EL (cell line): ENCODE measurements at regions not wholly inside any gene's neighbourhood (a gene's known extent, or its start where the extent isn't known, plus 50 kb on each side); places are given as distances from the start of the nearest gene placed in this dataset.

Experiments used
- DNase-seq: peaks from one replicate; pipeline ENCODE4 v3.0.0-alpha.2; 2016

GRCh38 chr12:118706437-118706836, 274.9 kb upstream of the SRRM4 start:
- no peak for DNase-seq

DNA sequence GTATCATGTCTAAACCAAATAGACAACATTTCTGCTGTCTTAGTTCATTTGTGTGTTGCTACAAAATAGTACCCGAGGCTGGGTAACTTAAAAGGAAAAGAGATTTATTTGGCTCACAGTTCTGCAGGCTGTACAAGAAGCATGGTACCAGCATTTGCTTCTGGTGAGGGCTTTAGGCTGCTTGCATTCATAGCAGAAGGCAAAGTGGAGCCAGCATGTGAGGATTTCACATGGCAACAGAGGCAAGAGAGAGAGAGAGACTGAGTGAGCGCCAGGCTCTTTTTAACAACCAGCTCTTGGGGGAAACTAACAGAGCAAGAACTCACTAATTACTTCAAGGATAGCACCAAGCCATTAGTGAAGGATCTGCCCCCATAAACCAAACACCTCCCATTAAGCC, 271.4 kb upstream of the SRRM4 start:
- no peak for DNase-seq

DNA sequence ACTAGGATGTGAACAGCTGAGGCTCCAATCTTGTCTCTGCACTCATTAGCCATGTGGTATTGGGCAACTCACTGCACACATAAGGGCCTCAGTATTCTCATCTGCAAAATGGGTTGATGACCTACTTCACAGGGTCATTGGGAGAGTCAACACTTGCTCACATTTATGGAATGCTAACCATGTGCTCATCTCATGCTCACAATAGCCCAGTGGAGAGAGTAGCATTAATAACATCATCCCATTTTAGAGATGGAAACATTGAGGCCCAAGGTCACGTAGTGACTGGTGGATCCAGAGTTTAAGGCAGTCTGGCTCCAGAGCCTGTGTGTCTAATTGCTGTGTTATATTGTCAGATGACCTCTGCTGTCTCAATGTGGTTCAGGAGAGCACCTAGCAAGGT, 270.2 kb upstream of the SRRM4 start:
- no peak for DNase-seq

GRCh38 chr12:118714051-118714460, 267.3 kb upstream of the SRRM4 start:
- DNase-seq, result peak; percentile 3

GRCh38 chr12:118714500-118714899, 266.8 kb upstream of the SRRM4 start:
- DNase-seq, result no peak

- DNase-seq, result no peak
These were observed 265.7 kb upstream of the SRRM4 start for GRCh38 chr12:118715647-118716046.

DNA sequence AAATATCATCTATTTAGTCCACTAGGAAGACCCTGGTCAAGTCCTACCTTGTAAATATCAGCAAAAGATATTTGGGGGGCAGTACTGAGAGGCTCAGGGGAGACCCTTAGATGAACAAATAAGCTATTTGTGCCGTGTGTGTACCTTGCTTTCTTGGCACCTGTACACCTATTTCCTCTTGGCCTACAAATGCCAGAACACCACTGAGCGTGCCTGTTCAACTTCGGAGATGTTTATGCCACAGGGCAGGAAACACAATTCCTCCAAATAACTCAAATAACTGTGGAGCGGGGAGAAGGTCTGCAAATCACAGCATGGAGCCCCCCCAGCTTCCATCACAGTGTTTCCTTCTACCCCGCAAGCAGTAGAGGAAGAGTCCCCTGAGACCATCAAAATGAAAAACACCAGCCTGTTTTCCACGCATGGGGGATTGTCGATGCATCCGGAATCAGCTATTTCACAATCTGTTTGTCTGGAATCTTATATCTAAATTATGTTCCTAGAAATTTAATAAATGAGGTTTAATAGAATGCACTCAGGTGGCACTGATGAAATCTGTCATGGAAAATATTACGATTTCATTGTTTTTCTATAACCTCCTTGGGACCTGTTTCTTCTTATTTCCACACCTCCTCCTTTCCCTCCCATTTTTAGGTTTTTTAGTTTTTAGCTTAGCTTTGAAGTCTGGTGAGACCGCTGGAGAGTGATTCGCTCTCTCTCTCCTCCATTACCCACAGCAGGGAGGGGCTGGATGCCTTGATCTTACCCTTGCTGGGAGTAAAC, 254.0 kb upstream of the SRRM4 start:
- DNase-seq, result no peak

GRCh38 chr12:118727979-118728366, 253.4 kb upstream of the SRRM4 start:
- DNase-seq, result no peak

DNA sequence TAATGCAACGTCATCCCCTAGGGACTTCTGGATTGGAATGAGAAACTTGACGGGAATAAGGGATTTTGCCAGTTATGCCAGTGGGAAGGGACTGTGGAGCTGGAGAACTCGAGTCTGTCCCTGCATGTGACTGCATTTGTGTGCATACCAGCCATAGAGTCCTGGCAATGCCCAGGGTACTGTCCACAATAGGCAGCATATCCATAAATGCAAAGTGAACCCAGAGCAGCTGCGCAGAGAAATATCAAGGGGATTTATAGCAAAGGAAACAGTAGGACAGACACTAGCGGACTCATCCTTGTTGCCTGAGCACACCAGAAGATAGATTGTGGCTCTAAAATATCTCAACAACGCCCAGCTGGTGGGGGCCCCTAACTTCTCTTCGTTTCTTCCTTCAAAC, 247.1 kb upstream of the SRRM4 start:
- no peak for DNase-seq

DNA sequence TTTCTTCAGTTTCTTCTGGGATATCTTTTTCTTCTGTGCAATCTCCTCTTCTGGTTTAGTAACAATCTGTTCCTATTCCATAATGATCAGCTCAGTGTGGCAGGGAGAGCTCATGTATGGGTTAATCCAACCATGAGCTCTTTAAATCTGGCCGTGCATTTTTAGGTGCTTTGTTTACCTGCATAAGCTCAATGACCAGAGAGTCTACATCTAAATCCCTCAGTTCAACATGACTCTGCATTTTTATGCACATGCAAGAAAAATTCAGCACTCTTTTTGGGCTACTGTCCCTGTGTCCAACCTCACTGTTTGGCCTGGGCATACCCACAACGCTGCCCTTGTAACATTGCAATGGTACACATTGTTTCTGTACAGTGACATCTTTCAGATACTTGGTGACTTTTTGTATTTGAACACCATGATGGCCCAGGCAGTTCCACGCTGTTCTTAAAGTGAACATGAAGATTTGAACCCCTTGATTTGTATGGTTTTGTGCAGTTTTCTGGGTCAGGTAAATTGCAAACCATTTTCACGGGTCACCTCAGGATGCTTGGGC, 243.3 kb upstream of the SRRM4 start:
- DNase-seq, result no peak

- DNase-seq, result no peak
These were observed 240.1 kb upstream of the SRRM4 start for GRCh38 chr12:118741194-118741593.

DNA sequence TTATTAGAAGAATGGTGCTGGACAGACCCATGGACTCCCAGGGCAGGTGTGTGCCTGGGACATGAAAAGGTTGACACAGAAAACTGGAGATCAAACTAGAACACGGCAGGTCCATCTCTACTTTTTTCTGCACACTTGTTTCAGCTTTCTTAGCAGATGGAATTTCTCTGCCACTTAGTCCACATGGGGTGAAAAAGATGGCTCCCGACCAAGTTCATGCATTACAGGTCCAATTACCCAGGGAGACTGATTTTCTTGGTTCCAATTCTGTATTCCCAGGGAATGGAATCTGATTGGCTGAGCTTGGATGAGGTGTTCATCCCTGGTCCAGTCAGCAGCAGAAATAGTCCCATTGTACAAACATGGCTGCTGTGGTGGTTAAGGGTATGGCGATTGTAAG, 238.9 kb upstream of the SRRM4 start:
- no peak for DNase-seq

GRCh38 chr12:118743896-118744700, 237.2 kb upstream of the SRRM4 start:
- no peak for DNase-seq

- no peak for DNase-seq
These were observed 235.2 kb upstream of the SRRM4 start for GRCh38 chr12:118746176-118746575.

- DNase-seq, result no peak
These were observed 234.4 kb upstream of the SRRM4 start for GRCh38 chr12:118746960-118747359.

GRCh38 chr12:118747771-118748170, 233.6 kb upstream of the SRRM4 start:
- no peak for DNase-seq

DNA sequence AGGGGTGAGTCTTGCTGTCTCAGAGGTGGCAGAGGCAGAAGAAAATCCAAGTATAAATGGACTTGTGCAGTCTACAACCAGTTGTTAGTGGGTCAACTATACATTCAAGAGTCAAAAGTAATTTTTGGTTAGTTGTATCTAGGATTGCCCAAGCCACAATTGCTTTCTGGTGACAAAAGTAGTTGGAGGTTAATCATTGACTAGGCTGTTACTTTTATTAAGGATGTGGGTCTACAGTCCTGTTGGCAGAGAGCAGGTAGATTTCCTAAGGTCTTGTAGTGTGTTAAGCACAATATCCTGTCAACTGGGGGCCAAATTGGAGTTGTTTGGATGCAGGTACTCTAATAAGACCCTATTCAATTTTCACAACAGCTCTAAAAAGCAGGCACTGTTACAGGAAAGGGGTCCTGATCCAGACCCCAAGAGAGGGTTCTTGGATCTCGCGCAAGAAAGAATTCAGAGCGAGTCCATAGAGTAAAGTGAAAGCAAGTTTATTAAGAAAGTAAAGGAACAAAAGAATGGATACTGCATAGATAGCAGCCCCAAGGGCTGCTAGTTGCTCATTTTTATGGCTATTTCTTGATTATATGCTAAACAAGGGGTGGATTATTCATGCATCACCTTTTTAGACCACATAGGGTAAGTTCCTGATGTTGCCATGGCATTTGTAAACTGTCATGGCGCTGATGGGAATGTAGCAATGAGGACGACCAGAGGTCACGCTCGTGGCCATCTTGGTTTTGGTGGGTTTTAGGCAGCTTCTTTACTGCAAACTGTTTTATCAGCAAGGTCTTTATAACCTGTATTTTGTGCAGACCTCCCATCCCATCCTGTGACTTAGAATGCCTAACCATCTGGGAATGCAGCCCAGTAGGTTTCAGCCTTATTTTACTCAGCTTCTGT, 232.6 kb upstream of the SRRM4 start:
- DNase-seq, result no peak

DNA sequence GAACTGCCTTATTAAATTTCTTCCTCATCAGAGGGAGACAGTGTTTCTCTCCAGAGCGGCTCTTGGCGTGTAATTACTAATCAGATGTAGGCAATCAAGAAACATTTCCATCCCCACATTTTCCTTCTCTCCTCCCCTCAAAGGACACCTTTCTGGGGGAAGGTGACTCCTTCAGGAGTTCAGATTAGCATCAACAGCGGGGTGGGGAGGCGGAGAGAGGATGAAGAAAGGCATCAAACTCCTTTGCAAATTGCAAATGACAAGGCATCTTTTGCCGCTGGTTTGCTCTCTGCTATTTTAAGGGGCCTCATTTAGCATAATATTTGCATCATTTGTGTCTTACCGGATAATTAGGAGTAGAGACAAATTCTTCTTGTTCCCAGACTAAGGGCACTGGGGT, 231.7 kb upstream of the SRRM4 start:
- DNase-seq, result no peak

GRCh38 chr12:118750666-118751065, 230.7 kb upstream of the SRRM4 start:
- DNase-seq, result no peak

- no peak for DNase-seq
These were observed 230.0 kb upstream of the SRRM4 start for GRCh38 chr12:118751355-118751754.

DNA sequence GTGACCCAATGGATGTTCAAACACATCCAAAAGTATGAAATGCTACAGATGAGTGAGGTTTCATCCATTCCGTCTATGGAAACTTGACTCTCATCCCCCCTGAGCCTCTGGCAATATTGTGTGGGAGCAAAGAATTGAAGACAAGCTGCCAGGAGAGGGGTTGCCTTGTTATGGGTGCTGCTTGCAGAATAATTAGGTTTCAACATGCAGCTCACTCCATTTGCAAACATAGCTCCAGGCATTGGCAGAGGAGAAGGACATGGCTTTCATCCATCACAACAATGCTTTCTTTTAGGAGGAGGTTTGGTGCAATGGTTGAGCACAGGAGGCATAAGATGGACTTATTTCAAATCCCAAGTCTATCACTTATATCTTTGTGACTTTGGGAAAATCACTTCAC, 220.7 kb upstream of the SRRM4 start:
- DNase-seq, result no peak

- DNase-seq, result no peak
These were observed 218.1 kb upstream of the SRRM4 start for GRCh38 chr12:118763234-118763633.
